CD14-positive monocyte (primary cell): ENCODE measurements at regions not wholly inside any gene's neighbourhood (a gene's known extent, or its start where the extent isn't known, plus 50 kb on each side); places are given as distances from the start of the nearest gene placed in this dataset.
A peak's percentile ranks its signal among the peaks of the same experiment; 100 is the strongest.

Experiments used
- DNase-seq, 3 donors: peaks; one replicate each; pipeline ENCODE4 v3.0.0-alpha.2; 2011 to 2022
- H2AFZ ChIP-seq: 2 replicates; pipeline ENCODE4 v1.6.0; 2012; ENCODE audit warnings: mild to moderate bottlenecking, low read depth, low read length, inconsistent platforms; ENCODE audit not compliant: insufficient read depth, poor library complexity, severe bottlenecking
- H3K27ac ChIP-seq, 2 donors: 1 replicate in 1 of 2; 2 replicates in 1 of 2; pipeline ENCODE4 v1.5.1; 2012 to 2013; ENCODE audit warnings: low read length in 2 of 2, control low read depth in 1 of 2, inconsistent platforms in 1 of 2, low read depth in 1 of 2, mild to moderate bottlenecking in 1 of 2
- H3K27me3 ChIP-seq, 2 donors: one replicate each; pipeline versions ENCODE4 v1.6.0 to v1.6.1; 2011 to 2013; ENCODE audit warnings: low read length in 2 of 2; ENCODE audit not compliant: control insufficient read depth in 2 of 2, insufficient read depth in 2 of 2
- H3K36me3 ChIP-seq, 2 donors: replicated peaks in 1 of 2; 1 replicate in 1 of 2; 2 replicates in 1 of 2; pipeline versions ENCODE4 v1.5.1 to v1.6.1; 2012 to 2013; ENCODE audit warnings: low read length in 2 of 2, control low read depth in 1 of 2, inconsistent platforms in 1 of 2, mild to moderate bottlenecking in 1 of 2; ENCODE audit not compliant: insufficient read depth in 2 of 2, control insufficient read depth in 1 of 2
- H3K4me1 ChIP-seq, 2 donors: 1 replicate in 1 of 2; 2 replicates in 1 of 2; pipeline versions ENCODE4 v1.5.1 to v1.6.1; 2012 to 2013; ENCODE audit warnings: low read length in 2 of 2, control low read depth in 1 of 2, inconsistent platforms in 1 of 2, mild to moderate bottlenecking in 1 of 2, moderate library complexity in 1 of 2; ENCODE audit not compliant: insufficient read depth in 2 of 2, control insufficient read depth in 1 of 2
- H3K4me2 ChIP-seq: replicated peaks from 2 replicates; pipeline ENCODE3; 2012; ENCODE audit warnings: low read length, moderate library complexity, mild to moderate bottlenecking; ENCODE audit not compliant: poor library complexity, severe bottlenecking; ENCODE audit errors: extremely low read depth
- H3K4me3 ChIP-seq, 3 experiments: fragments of 200-600 bp in 1 of 3; sonication (generic) in 1 of 3; replicated peaks in 1 of 3; 1 replicate in 2 of 3; 2 replicates in 1 of 3; pipeline ENCODE4 v1.5.1; 2011 to 2013; ENCODE audit warnings: low read length in 3 of 3, mild to moderate bottlenecking in 3 of 3, control low read depth in 2 of 3, low read depth in 2 of 3, inconsistent platforms in 1 of 3, moderate library complexity in 1 of 3
- H3K79me2 ChIP-seq: 2 replicates; pipeline ENCODE4 v1.6.0; 2012; ENCODE audit warnings: mild to moderate bottlenecking, control low read depth, inconsistent platforms, low read length, moderate library complexity; ENCODE audit not compliant: insufficient read depth
- H3K9ac ChIP-seq: 2 replicates; pipeline ENCODE4 v1.6.0; 2017; ENCODE audit warnings: low read length, mild to moderate bottlenecking; ENCODE audit not compliant: insufficient read depth, poor library complexity, severe bottlenecking
- H3K9me3 ChIP-seq, 2 donors: replicated peaks in 1 of 2; 1 replicate in 1 of 2; 2 replicates in 1 of 2; pipeline versions ENCODE4 v1.5.1 to v1.6.1; 2012 to 2013; ENCODE audit warnings: low read length in 2 of 2, control low read depth in 1 of 2; ENCODE audit not compliant: control insufficient read depth in 1 of 2, insufficient read depth in 1 of 2
- H4K20me1 ChIP-seq: 2 replicates; pipeline ENCODE4 v1.6.0; 2012; ENCODE audit warnings: mild to moderate bottlenecking, low read length, control low read depth, moderate library complexity; ENCODE audit not compliant: insufficient read depth
- H3K27ac Mint-ChIP-seq, 7 donors: one replicate each; pipeline ENCODE4 v1.8.0; 2020; ENCODE audit warnings: mild to moderate bottlenecking in 7 of 7, mixed read lengths in 7 of 7, moderate library complexity in 6 of 7, inconsistent platforms in 2 of 7
- H3K27me3 Mint-ChIP-seq, 3 donors: one replicate each; pipeline ENCODE4 v1.8.0; 2021 to 2022; ENCODE audit warnings: low read depth in 3 of 3, mild to moderate bottlenecking in 3 of 3, mixed read lengths in 3 of 3, moderate library complexity in 3 of 3, inconsistent platforms in 1 of 3
- H3K36me3 Mint-ChIP-seq, 2 donors: one replicate each; pipeline ENCODE4 v1.8.0; 2020; ENCODE audit warnings: mixed read lengths in 2 of 2, inconsistent platforms in 1 of 2, mild to moderate bottlenecking in 1 of 2
- H3K4me1 Mint-ChIP-seq: one replicate; pipeline ENCODE4 v1.8.0; 2020; ENCODE audit warnings: mild to moderate bottlenecking, mixed read lengths
- H3K4me3 Mint-ChIP-seq, 2 donors: one replicate each; pipeline ENCODE4 v1.8.0; 2020; ENCODE audit warnings: mild to moderate bottlenecking in 2 of 2, mixed read lengths in 2 of 2, moderate library complexity in 1 of 2
- H3K9me3 Mint-ChIP-seq, 7 donors: one replicate each; pipeline ENCODE4 v1.8.0; 2020 to 2022; ENCODE audit warnings: mixed read lengths in 7 of 7, mild to moderate bottlenecking in 6 of 7, moderate library complexity in 6 of 7, inconsistent platforms in 2 of 7
- CTCF ChIP-seq: fragments of 200-600 bp; IDR thresholded peaks from one replicate; pipeline ENCODE4 v1.8.0; 2022; ENCODE audit warnings: antibody characterized with exemption, mild to moderate bottlenecking
- WGBS: methylation state at CpG from one replicate; pipeline ENCODE4 v1.1.5; 2013; ENCODE audit warnings: missing lambda C conversion rate; ENCODE audit not compliant: insufficient coverage; 5-methylcytosine and 5-hydroxymethylcytosine counted together
- intact Hi-C, 2 donors: fragments of 100-400 bp; cut with micrococcal nuclease; formaldehyde crosslinking; loops; one replicate each; pipeline versions ENCODE4 v1.15.0 to v1.15.1; 2023

- Histone ChIP-seq H3K27me3 (no peaks in the 10 kb centered on the region), H3K9ac (no peak overlapping the region), H3K27ac (no peak overlapping the region), H3K36me3 (no peaks in the 10 kb centered on the region), H4K20me1 (no peaks in the 10 kb centered on the region), H3K79me2 (no peaks in the 10 kb centered on the region), H3K4me1 (peaks cover 5 to 7% of the 10 kb centered on the region in 2 donors), H3K9me3 (no peaks in the 10 kb centered on the region), H3K4me2 (no peak overlapping the region), H3K4me3 (no peak overlapping the region), H2AFZ (peak overlapping the region; percentile 14)
- Mint-ChIP-seq H3K27ac (no peak overlapping the region), H3K36me3 (no peaks in the 10 kb centered on the region), H3K9me3 (peaks cover 2 to 11% (median 7%) of the 10 kb centered on the region in 7 donors), H3K4me1 (peaks cover 11% of the 10 kb centered on the region), H3K4me3 (no peak overlapping the region), H3K27me3 (peaks cover 0 to 4% (median 1%) of the 10 kb centered on the region in 3 donors)
- intact Hi-C loops = no loop called here
- TF ChIP-seq CTCF = no peak
- DNase-seq = no peak
These were observed 63.9 kb upstream of the UGP2 start for GRCh38 chr2:63777816-63778215.

GRCh38 chr2:63778391-63778790, 63.3 kb upstream of the UGP2 start:
- Mint-ChIP-seq H3K27ac (peak overlapping the region in 2 of 7 donors; percentile 30 to 60), H3K27me3 (peaks cover 0 to 4% (median 0%) of the 10 kb centered on the region in 3 donors), H3K4me3 (no peak overlapping the region), H3K9me3 (peaks cover 2 to 11% (median 7%) of the 10 kb centered on the region in 7 donors), H3K36me3 (no peaks in the 10 kb centered on the region), H3K4me1 (peaks cover 11% of the 10 kb centered on the region)
- Histone ChIP-seq H3K36me3 (no peaks in the 10 kb centered on the region), H3K4me3 (no peak overlapping the region), H3K27ac (no peak overlapping the region), H2AFZ (peak overlapping the region; percentile 14), H3K79me2 (no peaks in the 10 kb centered on the region), H3K4me1 (peaks cover 5 to 7% of the 10 kb centered on the region in 2 donors), H3K4me2 (no peak overlapping the region), H3K27me3 (no peaks in the 10 kb centered on the region), H4K20me1 (no peaks in the 10 kb centered on the region), H3K9me3 (no peaks in the 10 kb centered on the region), H3K9ac (no peak overlapping the region)
- TF ChIP-seq CTCF = no peak
- intact Hi-C loops = no loop called here
- no peak for DNase-seq
- no CpG with 5 or more reads among the region's 2 CpGs for WGBS
